Esophagus muscularis mucosa (tissue), 4 donors: ENCODE measurements at regions not wholly inside any gene's neighbourhood (a gene's known extent, or its start where the extent isn't known, plus 50 kb on each side); places are given as distances from the start of the nearest gene placed in this dataset.

Experiments
- DNase-seq: peaks from one replicate; pipeline ENCODE4 v3.0.0-alpha.2; 2017; ENCODE audit errors: extremely low spot score
- H3K27ac ChIP-seq, 4 donors: fragments of 200-600 bp; sonication (generic); replicated peaks in 1 of 4; 1 replicate in 3 of 4; 2 replicates in 1 of 4; pipeline ENCODE4 v1.5.1; 2016 to 2019; ENCODE audit warnings: mild to moderate bottlenecking in 1 of 4
- H3K27me3 ChIP-seq, 4 donors: fragments of 200-600 bp; sonication (generic); one replicate each; pipeline versions ENCODE4 v1.5.1 to v1.6.0; 2016 to 2019
- H3K36me3 ChIP-seq, 4 donors: fragments of 200-600 bp; sonication (generic); one replicate each; pipeline ENCODE4 v1.5.1; 2016 to 2019
- H3K4me1 ChIP-seq, 4 donors: fragments of 200-600 bp; sonication (generic); one replicate each; pipeline ENCODE4 v1.5.1; 2016 to 2019
- H3K4me3 ChIP-seq, 4 donors: fragments of 200-600 bp; sonication (generic); 1 replicate in 2 of 4; 2 replicates in 2 of 4; pipeline ENCODE4 v1.5.1; 2016 to 2019; ENCODE audit warnings: mild to moderate bottlenecking in 4 of 4, moderate library complexity in 1 of 4
- H3K9me3 ChIP-seq, 4 donors: fragments of 200-600 bp; sonication (generic); 1 replicate in 3 of 4; 2 replicates in 1 of 4; pipeline ENCODE4 v1.5.1; 2016 to 2019
- CTCF ChIP-seq, 3 experiments: fragments of 200-600 bp in 2 of 3; fragments of 450-650 bp in 1 of 3; sonication (generic) in 2 of 3; IDR thresholded peaks; one replicate each; pipeline ENCODE4 v1.5.1; 2017 to 2019; ENCODE audit warnings: antibody characterized with exemption in 3 of 3, mild to moderate bottlenecking in 2 of 3, moderate library complexity in 1 of 3
- EP300 ChIP-seq: sonication (generic); formaldehyde crosslinking; IDR thresholded peaks from one replicate; pipeline ENCODE4 v1.6.1; 2017; ENCODE audit warnings: antibody characterized with exemption
- POLR2A ChIP-seq: fragments of 450-650 bp; IDR thresholded peaks from one replicate; pipeline ENCODE4 v1.6.1; 2017; ENCODE audit warnings: antibody characterized with exemption, moderate library complexity, mild to moderate bottlenecking, low read depth
- POLR2AphosphoS5 ChIP-seq, 2 donors: sonication (generic); formaldehyde crosslinking; IDR thresholded peaks; one replicate each; pipeline ENCODE4 v1.6.1; 2017; ENCODE audit warnings: antibody characterized with exemption in 2 of 2
- WGBS: methylation state at CpG from one replicate; pipeline ENCODE4 v1.1.5; 2018; 5-methylcytosine and 5-hydroxymethylcytosine counted together
- intact Hi-C: fragments of 100-400 bp; cut with DNase I; formaldehyde crosslinking; loops from one replicate; pipeline ENCODE4 v1.15.1; 2023

- no peak overlapping the region for H3K27ac ChIP-seq
- TF ChIP-seq POLR2A = no peak
- intact Hi-C loops = no loop called here
- H3K9me3 ChIP-seq = peaks cover 0 to 5% (median 2%) of the 10 kb centered on the region in 4 donors
- H3K4me1 ChIP-seq = no peaks in the 10 kb centered on the region
- no peaks in the 10 kb centered on the region for H3K36me3 ChIP-seq
- H3K4me3 ChIP-seq = no peak overlapping the region
- H3K27me3 ChIP-seq = no peaks in the 10 kb centered on the region
- no peak for DNase-seq
- 83% methylated on average over 2 of the region's 2 CpGs for WGBS
These were observed 1191.0 kb upstream of the LRRTM1 start for GRCh38 chr2:81495556-81495955.

DNA sequence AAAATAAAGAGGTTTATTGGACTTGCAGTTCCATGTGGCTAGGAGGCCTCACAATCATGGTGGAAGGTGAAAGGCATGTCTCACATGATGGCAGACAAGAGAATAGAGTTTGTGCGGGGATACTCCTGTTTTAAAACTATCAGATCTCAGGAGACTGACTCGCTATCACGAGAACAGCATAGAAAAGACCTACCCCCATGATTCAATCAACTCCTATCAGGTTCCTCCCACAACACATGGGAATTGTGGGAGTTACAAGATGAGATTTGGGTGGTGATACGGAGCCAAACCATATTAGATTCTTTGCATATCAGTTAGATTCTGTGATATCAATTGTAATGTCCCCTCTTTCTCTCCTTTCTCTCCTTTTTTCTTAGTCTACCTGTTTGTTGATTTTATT, 1178.7 kb upstream of the LRRTM1 start:
- WGBS = 96% methylated on average over 4 of the region's 4 CpGs
- no peak overlapping the region for H3K4me3 ChIP-seq
- intact Hi-C loops = no loop called here
- H3K9me3 ChIP-seq = peaks cover 0 to 5% (median 2%) of the 10 kb centered on the region in 4 donors
- no peak overlapping the region for H3K27ac ChIP-seq
- no peaks in the 10 kb centered on the region for H3K4me1 ChIP-seq
- no peaks in the 10 kb centered on the region for H3K27me3 ChIP-seq
- no peak for DNase-seq
- no peak for TF ChIP-seq CTCF (IDR thresholded peaks at IDR 0.05)
- TF ChIP-seq POLR2A = no peak
- no peak for TF ChIP-seq EP300
- H3K36me3 ChIP-seq = no peaks in the 10 kb centered on the region

- H3K27ac ChIP-seq = no peak overlapping the region
- H3K36me3 ChIP-seq = no peaks in the 10 kb centered on the region
- no peaks in the 10 kb centered on the region for H3K27me3 ChIP-seq
- no peak for DNase-seq
- 91% methylated on average over 5 of the region's 5 CpGs for WGBS
- no peaks in the 10 kb centered on the region for H3K9me3 ChIP-seq
- intact Hi-C loops = no loop called here
- TF ChIP-seq CTCF (IDR thresholded peaks at IDR 0.05) = no peak
- no peak for TF ChIP-seq EP300
- no peak for TF ChIP-seq POLR2A
- TF ChIP-seq POLR2AphosphoS5 (IDR thresholded peaks at IDR 0.05) = no peak
- H3K4me3 ChIP-seq = peak overlapping the region in 1 of 4 donors; percentile 5
- H3K4me1 ChIP-seq = no peaks in the 10 kb centered on the region
These were observed 1177.4 kb upstream of the LRRTM1 start for GRCh38 chr2:81481994-81482368.

DNA sequence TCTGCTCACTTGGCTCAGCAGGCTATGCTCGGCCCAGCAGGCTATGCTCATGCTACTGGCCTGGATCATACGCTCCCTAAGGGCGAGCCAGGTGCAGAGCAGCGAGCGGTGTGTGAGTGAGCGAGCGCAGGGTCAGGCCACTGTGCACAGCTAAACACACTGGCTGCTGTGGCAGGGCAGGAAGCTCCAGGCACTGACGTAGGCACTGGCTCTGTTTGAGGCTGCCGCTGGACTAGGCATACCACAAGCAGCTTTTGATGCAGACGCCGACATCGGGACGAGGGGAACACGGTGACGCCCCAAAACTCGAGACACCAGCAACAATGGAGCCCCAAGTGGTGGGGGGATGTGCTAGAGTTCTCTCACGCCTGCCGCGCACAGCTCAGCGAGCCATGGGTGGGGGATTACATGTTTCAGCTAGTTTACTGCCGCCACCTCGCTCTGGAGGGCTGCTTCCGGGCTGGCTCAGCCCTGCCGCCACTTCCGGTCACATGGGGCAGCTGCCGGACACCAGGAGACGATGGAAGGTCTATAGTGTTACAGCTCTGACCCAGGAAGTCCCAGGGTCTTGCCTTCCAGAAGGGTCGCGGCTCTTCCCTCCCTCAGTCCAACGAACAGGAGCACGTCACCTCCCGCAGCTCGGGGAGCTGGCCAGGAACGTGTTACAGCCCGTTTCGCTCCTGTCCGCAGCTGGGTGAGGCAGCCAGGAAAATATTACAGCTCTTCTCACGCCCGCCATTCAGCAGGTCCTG, 1176.9 kb upstream of the LRRTM1 start:
- H3K4me1 ChIP-seq = no peaks in the 10 kb centered on the region
- TF ChIP-seq EP300 (no peak), POLR2AphosphoS5 (IDR thresholded peaks at IDR 0.05) (no peak), CTCF (IDR thresholded peaks at IDR 0.05) (no peak), POLR2A (no peak)
- no peak overlapping the region for H3K27ac ChIP-seq
- DNase-seq = no peak
- H3K27me3 ChIP-seq = no peaks in the 10 kb centered on the region
- H3K9me3 ChIP-seq = no peaks in the 10 kb centered on the region
- WGBS = 94% methylated on average over 33 of the region's 39 CpGs
- no peaks in the 10 kb centered on the region for H3K36me3 ChIP-seq
- peak overlapping the region in 1 of 4 donors; percentile 5 for H3K4me3 ChIP-seq
- intact Hi-C loops = no loop called here

DNA sequence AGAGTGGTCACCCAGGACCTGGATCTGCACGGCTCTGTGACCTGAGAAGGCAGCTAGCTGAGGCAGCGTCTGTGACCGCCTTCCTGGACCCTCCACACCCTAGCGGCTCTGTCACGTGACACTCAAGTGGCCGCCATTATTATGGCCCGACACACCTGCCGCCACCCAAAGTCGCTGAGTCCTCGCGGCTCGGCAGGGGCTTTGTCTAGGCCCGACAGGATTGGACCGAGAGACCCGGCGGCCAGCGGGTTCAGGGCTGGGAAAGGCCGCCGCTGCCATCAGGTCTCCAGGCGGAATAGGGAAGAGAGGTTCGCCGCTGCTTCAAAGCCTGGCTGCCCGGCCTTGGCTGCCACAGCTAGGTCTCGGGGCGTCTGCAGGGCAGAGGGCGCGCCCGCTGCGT, 1162.5 kb upstream of the LRRTM1 start:
- intact Hi-C loops = no loop called here
- 96% methylated on average over 24 of the region's 29 CpGs for WGBS
- no peaks in the 10 kb centered on the region for H3K27me3 ChIP-seq
- no peak overlapping the region for H3K27ac ChIP-seq
- H3K36me3 ChIP-seq = no peaks in the 10 kb centered on the region
- no peaks in the 10 kb centered on the region for H3K9me3 ChIP-seq
- H3K4me1 ChIP-seq = no peaks in the 10 kb centered on the region
- TF ChIP-seq CTCF (IDR thresholded peaks at IDR 0.05) (no peak), POLR2AphosphoS5 (IDR thresholded peaks at IDR 0.05) (no peak), POLR2A (no peak), EP300 (no peak)
- DNase-seq = no peak
- no peak overlapping the region for H3K4me3 ChIP-seq
